Mucosa of descending colon (tissue), 3 donors: ENCODE measurements at regions not wholly inside any gene's neighbourhood (a gene's known extent, or its start where the extent isn't known, plus 50 kb on each side); places are given as distances from the start of the nearest gene placed in this dataset.
"Not testable (repeated sequence)": the region's sequence is repeated elsewhere in the genome, so short reads cannot be mapped to it uniquely, and the experiment has no call there.

ENCODE experiments used
- ATAC-seq: fragments of 200-7000 bp; cut with Tn5 transposase; one replicate; pipeline ENCODE4 v1.9.1; 2020; ENCODE audit warnings: mild to moderate bottlenecking, moderate library complexity
- DNase-seq, 3 donors: peaks; one replicate each; pipeline ENCODE4 v3.0.0-alpha.2; 2020
- H3K36me3 ChIP-seq: fragments of 200-600 bp; one replicate; pipeline ENCODE4 v1.8.0; 2021; ENCODE audit warnings: low read depth, mild to moderate bottlenecking
- H3K4me1 ChIP-seq: fragments of 200-600 bp; one replicate; pipeline ENCODE4 v1.8.0; 2021; ENCODE audit warnings: low read depth, mild to moderate bottlenecking
- H3K4me3 ChIP-seq: fragments of 200-600 bp; one replicate; pipeline ENCODE4 v1.8.0; 2021; ENCODE audit warnings: mild to moderate bottlenecking
- H3K9me3 ChIP-seq: fragments of 200-600 bp; one replicate; pipeline ENCODE4 v1.8.0; 2021; ENCODE audit warnings: mild to moderate bottlenecking
- CTCF ChIP-seq: fragments of 200-600 bp; IDR thresholded peaks from one replicate; pipeline ENCODE4 v1.8.0; 2022; ENCODE audit warnings: antibody characterized with exemption, mild to moderate bottlenecking
- intact Hi-C, 2 donors: fragments of 100-400 bp; cut with DNase I in 1 of 2; cut with micrococcal nuclease in 1 of 2; formaldehyde crosslinking; loops; one replicate each; pipeline versions ENCODE4 v1.11.0 to v1.11.1; 2022; cut with DNase I, micrococcal nuclease
- donor health status: DM: no; HTN: no; CAD: no; lungs with moderate emphysema.
- donor health status: DM: no; HTN: no; CAD: no.
- donor health status: DM: no; HTN: yes; CAD: no.

DNA sequence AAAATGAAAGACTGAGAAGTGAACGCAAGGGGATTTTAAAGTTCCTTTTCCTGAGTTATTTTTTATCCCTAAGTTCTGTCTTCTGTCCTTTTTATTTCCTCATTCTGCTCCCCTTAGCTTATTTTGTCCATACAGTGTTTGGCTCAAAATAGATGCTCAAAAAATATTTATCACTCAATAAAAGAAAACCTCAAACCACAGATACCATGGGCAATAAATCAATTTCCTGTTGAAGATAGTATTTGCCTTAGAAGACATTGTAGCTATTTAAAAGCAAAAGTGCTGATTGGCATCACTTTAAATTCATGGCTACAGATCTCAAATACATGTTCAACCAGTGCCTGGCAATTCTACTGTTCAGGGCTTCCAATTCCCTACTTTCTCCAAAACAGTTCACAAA, 316.5 kb upstream of the ADAMTS9 start:
- DNase-seq (no peak), ATAC-seq (no peak)
- Histone ChIP-seq H3K36me3 (no peaks in the 10 kb centered on the region), H3K9me3 (no peaks in the 10 kb centered on the region), H3K4me1 (no peaks in the 10 kb centered on the region), H3K4me3 (no peak overlapping the region)
- TF ChIP-seq CTCF, result no peak
- intact Hi-C loops, result no loop called here

GRCh38 chr3:65001119-65001518, 313.3 kb upstream of the ADAMTS9 start:
- H3K4me3 ChIP-seq, intact Hi-C loops, ATAC-seq, H3K4me1 ChIP-seq, H3K36me3 ChIP-seq, DNase-seq, H3K9me3 ChIP-seq: not testable (repeated sequence)

DNA sequence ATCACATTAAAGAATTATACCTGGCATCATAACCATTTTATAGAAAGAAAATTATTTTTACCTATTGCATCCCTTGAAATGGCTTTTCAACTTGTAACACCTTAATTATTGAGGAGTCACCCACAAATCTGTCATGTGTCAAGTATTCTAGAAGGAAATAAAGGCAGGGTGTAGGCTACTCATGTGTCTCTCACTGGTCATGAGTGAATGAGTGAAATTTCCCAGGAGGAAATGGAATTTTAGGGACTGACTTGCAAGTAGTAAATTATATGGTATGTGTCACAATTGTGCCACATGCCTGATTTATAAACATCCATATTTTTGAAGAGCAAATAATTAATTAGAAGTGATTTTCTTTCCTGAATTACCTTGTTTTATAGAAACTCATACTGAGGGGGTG, 310.5 kb upstream of the ADAMTS9 start:
- Histone ChIP-seq H3K9me3 (no peaks in the 10 kb centered on the region), H3K36me3 (no peaks in the 10 kb centered on the region), H3K4me1 (no peaks in the 10 kb centered on the region), H3K4me3 (no peak overlapping the region)
- no peak for DNase-seq
- no peak for TF ChIP-seq CTCF
- intact Hi-C loops, result no loop called here
- no peak for ATAC-seq

DNA sequence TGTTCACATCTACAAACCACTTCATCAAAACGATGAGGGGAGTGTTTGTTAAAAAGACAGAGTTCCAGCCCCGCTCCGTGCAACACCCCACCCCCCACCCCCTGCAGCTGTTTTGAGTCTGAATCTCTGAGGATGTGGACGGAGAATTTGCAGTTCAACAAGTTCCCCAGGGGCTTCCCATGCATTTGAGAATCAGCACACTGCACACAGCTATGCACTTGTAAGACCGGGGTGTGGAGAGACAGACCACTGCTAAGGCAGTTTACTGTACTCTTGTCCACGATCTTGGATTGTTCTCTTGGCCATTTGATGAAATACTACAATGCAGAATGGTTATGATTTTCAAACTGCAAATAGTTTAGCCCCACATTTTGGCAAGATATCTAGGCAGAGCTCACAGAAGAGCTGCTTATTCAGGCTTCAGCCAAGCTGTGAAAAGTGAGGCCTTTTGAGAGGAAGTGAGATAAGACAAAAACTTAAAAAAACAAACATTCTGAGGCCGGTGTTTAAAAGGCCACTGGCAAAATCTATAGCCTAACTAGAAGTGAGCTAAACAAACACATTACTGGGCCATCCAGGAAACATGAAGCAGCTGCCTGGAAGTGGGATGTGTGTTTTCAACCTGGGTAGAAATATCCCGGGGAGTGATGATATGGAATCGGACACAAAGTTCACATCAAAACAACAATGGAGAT, 308.2 kb upstream of the ADAMTS9 start:
- DNase-seq (no peak), ATAC-seq (no peak)
- H3K4me1 ChIP-seq, result no peaks in the 10 kb centered on the region
- H3K36me3 ChIP-seq, result no peaks in the 10 kb centered on the region
- no peaks in the 10 kb centered on the region for H3K9me3 ChIP-seq
- TF ChIP-seq CTCF, result no peak
- no peak overlapping the region for H3K4me3 ChIP-seq
- intact Hi-C loops, result no loop called here

- Histone ChIP-seq H3K4me3 (no peak overlapping the region), H3K36me3 (no peaks in the 10 kb centered on the region), H3K9me3 (no peaks in the 10 kb centered on the region), H3K4me1 (no peaks in the 10 kb centered on the region)
- DNase-seq (no peak), ATAC-seq (no peak)
- TF ChIP-seq CTCF, result no peak
- intact Hi-C loops, result no loop called here
Observed at GRCh38 chr3:64993781-64994180, 306.0 kb upstream of the ADAMTS9 start.

DNA sequence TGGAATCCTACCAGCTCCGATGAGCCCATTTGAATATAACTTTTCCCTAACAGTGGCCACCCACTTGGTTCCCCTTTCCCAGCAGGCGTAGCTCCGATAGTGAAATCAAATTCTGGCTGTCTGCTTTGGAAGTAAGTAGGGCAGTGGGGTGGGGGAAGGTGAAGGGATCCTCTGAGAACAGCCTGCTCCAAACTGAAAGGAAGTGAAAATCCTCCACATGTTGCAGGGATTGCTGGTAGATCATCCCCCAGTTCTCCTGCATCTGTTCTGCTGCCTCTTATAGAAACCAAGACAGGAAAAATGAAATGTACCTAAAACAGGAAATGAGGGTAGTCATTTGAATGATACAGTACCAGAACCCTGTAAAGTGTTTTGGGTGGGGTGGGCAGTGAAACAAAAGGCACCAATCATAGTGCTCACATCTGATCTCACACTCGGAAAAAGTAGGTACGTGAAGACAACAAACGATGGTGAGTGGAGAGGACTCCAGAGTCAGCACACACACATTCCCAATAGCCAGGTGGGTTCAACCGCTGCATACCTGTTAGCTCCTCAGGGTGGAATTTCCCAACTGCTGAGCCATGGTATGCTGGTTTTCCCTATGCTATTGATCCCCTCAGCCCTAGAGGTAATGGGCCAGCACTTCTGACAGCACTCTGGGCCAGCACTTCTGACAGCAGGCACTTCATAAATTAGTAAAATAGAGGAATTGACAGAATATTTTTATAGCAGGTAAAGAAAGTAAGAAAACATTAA, 304.9 kb upstream of the ADAMTS9 start:
- no peak for DNase-seq
- intact Hi-C loops, result no loop called here
- TF ChIP-seq CTCF, result no peak
- no peaks in the 10 kb centered on the region for H3K36me3 ChIP-seq
- H3K4me1 ChIP-seq, result no peaks in the 10 kb centered on the region
- ATAC-seq, result no peak
- H3K9me3 ChIP-seq, result no peaks in the 10 kb centered on the region
- H3K4me3 ChIP-seq, result no peak overlapping the region
